NCI-H2107 (cell line): ENCODE measurements at regions not wholly inside any gene's neighbourhood (a gene's known extent, or its start where the extent isn't known, plus 50 kb on each side); places are given as distances from the start of the nearest gene placed in this dataset.

Experiments
- DNase-seq: peaks from one replicate; lab custom pipeline; 2025; lab: John Stamatoyannopoulos, UW

DNA sequence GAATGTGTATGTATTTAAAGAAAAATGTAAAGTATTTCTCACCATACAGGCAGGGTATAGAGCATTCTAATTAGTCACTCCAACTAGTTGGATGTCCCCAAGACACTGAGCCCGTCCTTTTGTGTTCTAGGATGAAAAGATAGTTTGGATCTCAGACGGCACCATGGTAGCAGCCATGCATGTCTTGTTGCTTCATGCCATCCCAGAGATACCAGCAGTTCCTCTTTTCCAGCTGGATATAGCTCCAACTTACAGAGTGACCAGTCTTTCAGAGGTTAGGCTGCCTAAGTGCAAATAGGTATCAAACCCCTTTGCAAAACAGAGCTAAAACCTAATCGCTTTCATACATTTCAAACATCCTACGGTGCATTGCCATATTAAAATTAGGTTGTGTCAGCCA, 275.3 kb downstream of the MTX2 start:
- no peak for DNase-seq

DNA sequence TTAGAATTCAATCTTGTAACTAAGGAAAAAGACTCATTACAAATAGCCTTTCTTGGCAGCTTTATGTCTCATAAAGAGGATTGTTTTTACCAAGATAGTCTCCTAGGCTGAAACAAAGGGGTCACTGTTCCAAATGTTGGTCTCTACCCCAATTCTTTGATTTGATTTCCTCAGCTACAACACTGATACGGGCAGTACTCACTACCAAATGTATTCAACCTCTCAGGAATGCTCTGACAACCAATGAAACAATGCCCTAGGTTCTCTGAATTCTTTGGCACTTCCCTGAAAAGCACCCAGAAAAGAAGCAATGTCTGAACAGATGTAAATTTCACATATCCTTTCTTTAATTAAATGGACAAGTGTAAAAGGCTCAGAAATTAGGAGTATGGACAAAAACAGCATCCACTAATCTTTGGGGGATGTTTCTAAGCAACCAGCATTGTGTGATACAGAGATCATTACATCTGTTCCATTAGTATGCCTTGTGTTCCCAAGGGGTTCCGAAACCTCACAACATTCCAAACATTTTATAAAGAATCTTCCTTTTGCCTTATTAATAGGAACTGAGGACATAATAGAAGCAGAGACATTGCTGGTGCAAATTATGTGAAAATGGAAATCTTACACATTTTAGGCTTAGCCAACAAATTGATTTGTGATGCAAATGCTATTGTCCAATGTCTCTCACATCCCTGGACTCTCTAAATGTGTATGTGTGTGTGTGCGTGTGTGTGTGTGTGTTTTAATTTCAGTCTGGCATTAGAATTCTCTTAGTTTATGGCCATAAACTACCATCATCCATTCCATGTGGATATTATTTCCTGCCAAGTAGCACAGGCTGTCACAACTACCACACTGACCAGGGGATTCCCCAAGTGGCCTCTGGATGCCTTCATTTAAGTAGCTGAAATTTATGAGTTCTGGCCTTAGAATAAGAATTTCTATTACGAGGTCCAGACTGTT, 276.0 kb downstream of the MTX2 start:
- DNase-seq: no peak

- no peak for DNase-seq
These were observed 277.3 kb downstream of the MTX2 start for GRCh38 chr2:176546550-176546949.

- DNase-seq: no peak
These were observed 283.4 kb downstream of the MTX2 start for GRCh38 chr2:176552501-176553135.

DNA sequence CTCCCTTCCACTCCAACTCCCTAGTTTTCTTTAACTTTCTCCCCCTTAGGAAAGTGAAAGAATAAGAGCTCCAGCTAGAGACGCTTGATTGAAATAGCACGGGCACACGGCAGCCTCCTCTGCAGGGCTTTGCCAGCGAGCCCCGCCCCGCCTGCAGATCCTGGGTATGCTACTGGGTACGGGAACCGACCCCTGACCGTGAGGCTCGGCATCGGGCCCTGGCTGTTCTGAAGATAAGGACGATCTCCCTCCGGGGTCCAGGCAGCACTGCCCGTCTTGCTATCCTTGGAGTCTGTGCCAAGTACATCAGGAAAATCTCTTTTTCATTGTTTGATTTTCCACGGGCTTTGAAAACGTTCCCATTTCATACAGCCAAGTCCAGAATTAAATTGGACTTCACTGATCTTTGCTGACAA, 284.5 kb downstream of the MTX2 start:
- peak; percentile 62 for DNase-seq

- DNase-seq: peak; percentile 62
These were observed 285.1 kb downstream of the MTX2 start for GRCh38 chr2:176554101-176555048.

DNA sequence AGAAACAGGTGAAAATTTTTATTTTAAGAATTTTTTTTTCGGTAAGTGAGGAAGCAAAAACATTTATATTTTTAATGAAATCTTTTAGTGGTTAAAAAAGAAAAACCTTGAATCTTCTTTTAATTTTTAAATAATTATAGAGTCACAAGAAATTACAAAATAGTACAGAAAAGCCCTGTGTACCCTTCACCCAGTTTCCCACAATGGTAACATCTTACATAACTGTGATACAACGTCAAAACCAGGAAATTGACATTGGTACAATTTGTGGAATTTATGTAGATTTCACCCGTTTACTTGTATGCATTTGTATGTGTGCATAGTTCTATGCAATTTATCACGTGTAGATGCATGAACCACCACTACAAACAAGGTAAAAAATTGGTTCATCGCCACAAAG, 285.9 kb downstream of the MTX2 start:
- no peak for DNase-seq

GRCh38 chr2:176555781-176556180, 286.5 kb downstream of the MTX2 start:
- no peak for DNase-seq

DNA sequence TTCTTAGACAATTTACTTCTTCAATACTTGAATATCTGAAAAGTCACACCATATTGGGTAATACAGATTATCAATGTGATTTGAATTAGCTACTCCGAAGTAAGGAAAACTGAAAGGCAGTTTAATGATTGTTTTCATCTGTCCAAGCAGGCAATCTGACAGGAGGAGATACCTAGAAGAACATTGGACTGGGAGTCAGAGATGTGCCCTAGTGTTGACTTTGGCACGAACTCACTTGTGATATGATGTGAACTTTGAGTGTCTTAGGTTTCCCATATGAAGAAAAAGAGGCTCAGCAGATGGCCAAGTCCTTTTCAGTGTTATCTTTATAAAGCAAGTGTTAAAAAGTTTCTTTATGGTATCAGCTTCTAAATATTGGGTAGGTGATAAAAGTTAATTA, 287.1 kb downstream of the MTX2 start:
- DNase-seq: no peak

DNA sequence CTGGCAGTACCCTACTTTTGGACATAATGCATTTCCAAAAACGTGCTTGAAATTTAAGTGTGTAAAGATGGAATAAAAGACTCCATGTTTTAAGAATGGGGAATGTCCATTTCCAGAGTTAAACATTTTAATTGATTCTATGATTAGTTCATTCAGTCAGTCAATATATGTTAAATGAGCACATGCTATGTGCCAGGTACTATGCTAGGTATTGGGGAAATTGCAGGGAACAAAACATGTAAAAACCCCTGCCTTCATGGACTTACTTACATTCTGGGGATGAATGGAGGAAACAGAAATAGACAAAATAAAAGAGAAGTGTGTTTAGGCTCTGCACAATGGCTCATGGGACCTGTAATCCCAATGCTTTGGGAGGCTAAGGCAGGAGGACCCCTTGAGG, 288.6 kb downstream of the MTX2 start:
- no peak for DNase-seq

GRCh38 chr2:176558574-176559140, 289.4 kb downstream of the MTX2 start:
- no peak for DNase-seq

DNA sequence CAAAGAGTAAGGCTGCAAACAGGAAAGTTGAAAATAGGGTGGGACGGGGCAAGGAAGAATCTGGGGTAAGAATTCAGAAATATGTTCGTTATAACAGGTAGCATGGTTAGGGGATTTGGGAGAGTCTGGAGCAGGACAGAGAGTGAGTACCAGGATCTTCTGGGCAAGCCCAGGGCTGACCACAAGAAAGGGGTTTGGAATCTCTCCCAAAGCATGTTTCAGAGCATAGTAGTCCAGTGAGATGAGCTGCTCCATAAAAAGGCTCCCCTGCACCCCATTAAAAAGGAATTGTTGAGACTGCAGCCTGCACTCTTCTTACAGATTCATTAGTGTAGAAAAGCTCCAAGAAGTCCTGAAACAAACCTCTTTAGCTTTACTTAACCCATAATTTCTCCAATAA, 291.1 kb downstream of the MTX2 start:
- DNase-seq: no peak

DNA sequence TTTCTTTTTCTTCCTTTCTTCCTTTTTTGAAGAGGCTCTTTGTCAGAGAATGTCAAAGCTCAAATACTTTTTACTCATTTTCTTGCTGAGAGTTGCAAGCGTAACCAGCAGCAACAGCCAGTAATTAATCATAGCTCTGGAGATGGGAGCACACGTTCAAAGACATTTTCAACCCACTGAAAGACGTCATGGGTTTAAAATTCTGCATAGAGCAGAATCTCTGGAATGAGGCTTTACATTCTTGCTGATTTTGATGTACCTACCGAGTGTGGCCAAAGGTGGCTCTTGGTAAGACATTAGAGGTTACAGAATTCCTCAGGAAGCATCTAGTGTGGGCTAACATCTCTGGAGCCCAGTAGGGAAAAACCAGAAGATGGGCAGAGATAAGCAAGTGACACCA, 292.5 kb downstream of the MTX2 start:
- no peak for DNase-seq

DNA sequence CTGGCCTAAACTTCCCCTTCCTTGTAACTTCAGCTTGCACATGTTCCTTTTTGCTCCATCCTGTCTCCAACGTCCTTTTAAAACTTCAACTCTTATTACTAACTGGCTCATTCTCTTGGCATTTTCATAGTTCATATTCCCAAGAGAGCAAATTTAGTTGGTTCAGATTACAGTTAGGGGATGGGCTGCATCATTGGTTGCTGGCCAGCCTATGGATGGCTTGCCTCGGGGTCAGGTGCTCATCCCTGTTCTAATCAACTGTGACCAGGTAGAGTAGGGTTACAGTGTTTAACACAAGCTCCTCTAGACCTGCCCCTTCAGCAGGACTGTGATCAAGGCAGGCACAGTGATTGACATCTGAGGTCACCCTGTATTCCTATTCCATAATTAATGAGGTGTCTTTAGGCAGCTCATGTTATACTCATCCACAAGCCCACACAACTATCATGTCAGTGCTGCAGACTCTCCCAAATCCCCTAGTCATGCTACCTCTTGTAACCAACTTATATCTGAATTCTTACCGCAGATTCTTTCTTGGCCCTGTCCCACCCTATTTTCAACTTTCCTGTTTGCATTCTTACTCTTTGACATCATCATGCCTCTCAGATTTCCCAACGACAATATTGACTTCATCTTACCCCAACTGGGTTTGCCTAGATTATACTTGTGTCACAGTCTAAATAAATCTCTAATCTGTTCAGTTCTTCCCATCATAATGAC, 293.3 kb downstream of the MTX2 start:
- peak; percentile 23 for DNase-seq

DNA sequence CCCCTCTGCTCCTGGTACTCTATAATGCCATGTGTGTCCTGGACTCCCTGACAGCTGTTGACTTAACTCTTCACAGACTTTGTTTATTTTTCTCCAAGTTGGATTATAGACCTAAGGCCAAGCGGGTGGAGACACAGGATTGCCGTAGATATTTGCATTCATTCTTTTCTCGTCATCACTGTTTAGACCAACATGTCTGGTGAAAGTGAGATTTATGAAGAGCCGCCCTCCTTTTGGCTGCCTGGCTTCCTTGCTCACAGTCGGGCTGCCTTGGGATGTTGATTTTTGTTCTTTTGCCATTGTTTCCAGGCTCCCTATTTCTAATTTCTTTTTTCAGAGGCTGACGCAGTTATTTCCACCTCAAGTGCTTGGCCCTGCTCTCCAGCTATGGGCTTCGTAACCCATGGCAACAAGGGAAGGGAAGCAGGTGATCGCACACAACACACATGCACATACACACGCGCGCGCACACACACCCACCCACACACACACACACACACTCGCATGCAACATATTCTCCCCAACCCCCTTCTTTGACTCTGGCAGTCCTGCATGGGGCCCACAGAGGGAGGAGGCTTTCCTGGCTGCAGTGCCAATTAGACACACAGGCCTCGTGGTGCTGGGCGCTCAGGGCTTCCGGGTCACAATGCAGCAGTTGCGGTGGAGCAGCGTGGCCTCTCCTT, 296.5 kb downstream of the MTX2 start:
- no peak for DNase-seq

GRCh38 chr2:176566496-176566895, 297.3 kb downstream of the MTX2 start:
- no peak for DNase-seq

DNA sequence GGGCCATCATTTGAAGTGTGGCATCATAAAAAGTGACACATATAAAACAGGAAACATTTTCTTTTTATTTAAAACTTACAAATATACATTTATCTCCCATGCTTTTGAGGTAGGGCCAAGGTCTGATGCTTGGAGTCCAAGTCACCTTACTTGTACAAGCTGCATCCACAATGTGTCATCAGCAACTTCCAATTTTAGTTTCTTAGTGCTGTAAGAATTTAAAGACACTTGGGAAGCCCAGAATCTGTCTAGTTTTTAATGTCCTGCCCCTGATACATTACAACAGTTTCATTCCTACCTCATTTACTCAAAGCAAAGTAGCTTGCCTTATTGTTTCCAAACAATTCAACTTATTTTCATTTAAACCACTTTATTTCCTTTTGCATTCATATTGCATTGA, 297.7 kb downstream of the MTX2 start:
- DNase-seq: no peak

- no peak for DNase-seq
These were observed 298.1 kb downstream of the MTX2 start for GRCh38 chr2:176567361-176567760.

GRCh38 chr2:176569574-176569973, 300.3 kb downstream of the MTX2 start:
- DNase-seq: no peak

- DNase-seq: no peak
These were observed 304.6 kb downstream of the MTX2 start for GRCh38 chr2:176573612-176574483.
